Brain microvascular endothelial cell (primary cell): ENCODE measurements at regions not wholly inside any gene's neighbourhood (a gene's known extent, or its start where the extent isn't known, plus 50 kb on each side); places are given as distances from the start of the nearest gene placed in this dataset.
"Not testable (repeated sequence)": the region's sequence is repeated elsewhere in the genome, so short reads cannot be mapped to it uniquely, and the experiment has no call there.

Experiments used
- DNase-seq: peaks from one replicate; pipeline ENCODE4 v3.0.0-alpha.2; 2020
- H3K27ac ChIP-seq: fragments of 250-450 bp; sonication (Bioruptor Pico); 2 replicates; pipeline ENCODE4 v1.5.1; 2020; ENCODE audit warnings: mild to moderate bottlenecking, moderate library complexity
- H3K27me3 ChIP-seq: fragments of 250-450 bp; sonication (Bioruptor Pico); replicated peaks from 2 replicates; pipeline ENCODE4 v1.5.1; 2020; ENCODE audit warnings: mild to moderate bottlenecking
- H3K36me3 ChIP-seq: fragments of 250-450 bp; sonication (Bioruptor Pico); replicated peaks from 2 replicates; pipeline ENCODE4 v1.5.1; 2020; ENCODE audit warnings: mild to moderate bottlenecking
- H3K4me3 ChIP-seq: 2 replicates; pipeline ENCODE4 v1.5.1; 2011; ENCODE audit warnings: low read depth, mild to moderate bottlenecking, control low read depth, low read length, moderate library complexity
- CTCF ChIP-seq: IDR thresholded peaks from 2 replicates; pipeline ENCODE4 v1.5.1; 2011; ENCODE audit warnings: low read depth, mild to moderate bottlenecking, moderate library complexity, low read length, control low read depth, inconsistent platforms; ENCODE audit errors: missing control alignments
- in situ Hi-C: cut with HindIII; loops from 2 replicates; pipeline ENCODE4 v1.10.0; 2017; ENCODE audit warnings: low sequenced_read_pairs, low pct_ligation_motif_present

GRCh38 chr4:81589262-81589661 is 117.6 kb upstream of the RASGEF1B start:
- no peaks in the 10 kb centered on the region for H3K36me3 ChIP-seq
- TF ChIP-seq CTCF = no peak
- no peak overlapping the region for H3K4me3 ChIP-seq
- no peak for DNase-seq
- no peak overlapping the region for H3K27ac ChIP-seq
- in situ Hi-C loops = no loop called here
- no peaks in the 10 kb centered on the region for H3K27me3 ChIP-seq

GRCh38 chr4:81586706-81587105 is 115.0 kb upstream of the RASGEF1B start:
- DNase-seq = no peak
- in situ Hi-C loops = no loop called here
- Histone ChIP-seq H3K27ac (no peak overlapping the region), H3K36me3 (no peaks in the 10 kb centered on the region), H3K27me3 (no peaks in the 10 kb centered on the region), H3K4me3 (no peak overlapping the region)
- TF ChIP-seq CTCF = no peak

- H3K4me3 ChIP-seq, H3K27me3 ChIP-seq, H3K36me3 ChIP-seq, DNase-seq, H3K27ac ChIP-seq, in situ Hi-C loops: not testable (repeated sequence)
Observed at GRCh38 chr4:81580994-81581374, 109.3 kb upstream of the RASGEF1B start.

- TF ChIP-seq CTCF = no peak
- Histone ChIP-seq H3K27me3 (no peaks in the 10 kb centered on the region), H3K36me3 (no peaks in the 10 kb centered on the region), H3K27ac (no peak overlapping the region), H3K4me3 (no peak overlapping the region)
- no peak for DNase-seq
- in situ Hi-C loops = no loop called here
Observed at GRCh38 chr4:81580346-81580993, 108.8 kb upstream of the RASGEF1B start.

- Histone ChIP-seq H3K4me3 (no peak overlapping the region), H3K36me3 (no peaks in the 10 kb centered on the region), H3K27ac (no peak overlapping the region), H3K27me3 (no peaks in the 10 kb centered on the region)
- in situ Hi-C loops = no loop called here
- DNase-seq = no peak
- TF ChIP-seq CTCF = no peak
Observed at GRCh38 chr4:81577392-81577791, 105.7 kb upstream of the RASGEF1B start.

- Histone ChIP-seq H3K4me3 (no peak overlapping the region), H3K27me3 (no peaks in the 10 kb centered on the region), H3K27ac (no peak overlapping the region), H3K36me3 (no peaks in the 10 kb centered on the region)
- no peak for DNase-seq
- in situ Hi-C loops = no loop called here
- TF ChIP-seq CTCF = no peak
Observed at GRCh38 chr4:81574991-81575390, 103.3 kb upstream of the RASGEF1B start.
